Stomach smooth muscle (tissue), 2 donors: ENCODE measurements at regions not wholly inside any gene's neighbourhood (a gene's known extent, or its start where the extent isn't known, plus 50 kb on each side); places are given as distances from the start of the nearest gene placed in this dataset.

Source experiments
- H3K27ac ChIP-seq: one replicate; pipeline ENCODE4 v1.7.0; 2013; ENCODE audit warnings: mild to moderate bottlenecking, low read length, inconsistent platforms
- H3K27me3 ChIP-seq, 2 donors: one replicate each; pipeline ENCODE4 v1.7.0; 2013; ENCODE audit warnings: low read length in 2 of 2; ENCODE audit not compliant: insufficient read depth in 2 of 2, control insufficient read depth in 1 of 2
- H3K36me3 ChIP-seq, 2 donors: one replicate each; pipeline ENCODE4 v1.7.0; 2013; ENCODE audit warnings: low read length in 2 of 2; ENCODE audit not compliant: control insufficient read depth in 2 of 2, insufficient read depth in 2 of 2
- H3K4me1 ChIP-seq: one replicate; pipeline ENCODE4 v1.7.0; 2013; ENCODE audit warnings: low read length; ENCODE audit not compliant: control insufficient read depth, insufficient read depth
- H3K4me3 ChIP-seq, 2 donors: one replicate each; pipeline ENCODE4 v1.7.0; 2013; ENCODE audit warnings: low read length in 2 of 2
- H3K9ac ChIP-seq, 2 donors: one replicate each; pipeline ENCODE4 v1.7.0; 2013; ENCODE audit warnings: low read length in 2 of 2, mild to moderate bottlenecking in 1 of 2
- H3K9me3 ChIP-seq, 2 donors: one replicate each; pipeline ENCODE4 v1.7.0; 2013; ENCODE audit warnings: low read length in 2 of 2; ENCODE audit not compliant: control insufficient read depth in 2 of 2
- donor health status: healthy.
- donor health status: Pancreatic carcinoma.

DNA sequence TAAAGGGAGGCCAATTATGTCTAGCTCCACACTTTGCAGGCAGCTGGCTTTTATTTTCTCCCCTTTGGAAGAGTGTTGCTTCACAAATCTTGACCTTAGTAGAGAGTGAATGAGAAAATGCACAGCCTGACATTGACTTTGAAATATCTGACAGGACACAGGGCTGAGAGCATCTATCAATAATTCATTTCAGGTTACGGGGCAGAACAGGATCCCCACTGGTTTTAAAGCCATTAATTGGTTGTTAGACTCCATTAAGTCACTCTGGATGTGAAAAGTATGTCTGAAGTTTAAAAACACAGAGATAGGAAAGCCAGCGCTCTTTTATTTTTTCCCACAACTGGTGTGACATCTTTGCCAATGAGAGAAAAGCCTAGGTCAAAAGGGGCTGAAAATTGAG, 251.9 kb upstream of the TMC3 start:
- Histone ChIP-seq H3K9me3 (no peaks in the 10 kb centered on the region), H3K27me3 (no peaks in the 10 kb centered on the region), H3K36me3 (no peaks in the 10 kb centered on the region), H3K9ac (no peak overlapping the region), H3K4me3 (no peak overlapping the region), H3K27ac (no peak overlapping the region), H3K4me1 (no peaks in the 10 kb centered on the region)

DNA sequence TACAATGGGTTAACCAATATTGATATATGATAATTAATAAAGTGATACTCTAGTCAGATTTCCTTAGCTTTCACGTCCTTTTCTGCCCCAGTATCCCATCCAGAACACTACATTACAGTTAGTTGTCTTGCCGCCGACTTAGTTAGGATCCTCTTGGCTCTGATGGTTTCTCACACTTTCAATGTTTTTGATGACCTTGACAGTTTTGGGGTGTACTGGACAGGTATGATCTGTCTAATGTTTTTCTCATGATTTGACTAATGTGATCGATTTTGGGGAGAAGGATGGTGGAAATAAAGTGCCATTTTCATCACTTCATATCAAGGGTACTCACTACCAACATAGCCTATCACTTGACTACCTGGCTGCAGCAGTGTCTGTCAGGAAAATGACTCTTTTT, 245.0 kb upstream of the TMC3 start:
- Histone ChIP-seq H3K27me3 (no peaks in the 10 kb centered on the region), H3K27ac (no peak overlapping the region), H3K36me3 (no peaks in the 10 kb centered on the region), H3K9ac (no peak overlapping the region), H3K9me3 (no peaks in the 10 kb centered on the region), H3K4me3 (no peak overlapping the region), H3K4me1 (no peaks in the 10 kb centered on the region)

DNA sequence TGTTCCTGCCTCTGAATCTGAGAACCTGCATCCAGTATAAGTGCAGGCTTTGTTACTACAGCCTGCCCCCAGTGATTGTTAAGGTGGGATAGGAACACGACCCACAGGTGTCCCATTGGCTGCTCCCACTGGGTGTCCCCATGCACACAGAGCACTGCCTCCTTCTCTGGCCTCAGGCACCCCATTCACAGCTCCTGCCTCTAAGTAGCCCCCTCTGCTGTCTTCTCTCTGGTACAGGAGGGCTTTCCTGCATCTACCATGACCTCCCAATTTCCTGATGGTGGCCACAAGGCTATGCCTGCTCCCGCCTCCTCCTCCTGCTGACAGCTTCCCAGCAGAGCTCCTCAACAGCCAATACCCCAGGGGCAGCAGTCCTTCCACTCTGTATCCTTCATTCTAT, 238.6 kb upstream of the TMC3 start:
- Histone ChIP-seq H3K9me3 (no peaks in the 10 kb centered on the region), H3K27me3 (no peaks in the 10 kb centered on the region), H3K4me1 (no peaks in the 10 kb centered on the region), H3K4me3 (no peak overlapping the region), H3K36me3 (no peaks in the 10 kb centered on the region), H3K27ac (no peak overlapping the region), H3K9ac (no peak overlapping the region)

DNA sequence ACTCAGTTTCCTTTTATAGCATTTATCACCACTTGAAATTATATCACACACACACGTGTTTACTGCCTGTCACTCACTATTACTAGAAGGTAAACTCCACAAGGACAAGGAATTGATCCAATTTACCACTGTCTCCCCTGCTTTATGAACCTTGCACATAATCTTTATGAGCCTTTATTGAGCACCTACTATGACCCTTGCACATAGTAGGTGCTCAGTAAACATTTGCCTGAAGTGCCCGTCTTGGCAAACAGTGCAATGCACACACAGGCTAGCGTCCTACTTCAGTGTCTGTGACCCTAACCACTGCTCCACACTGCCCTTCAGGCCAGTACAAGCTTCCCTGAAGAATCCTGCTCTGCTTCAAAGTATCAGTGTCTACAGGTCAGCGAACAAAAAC, 237.7 kb upstream of the TMC3 start:
- Histone ChIP-seq H3K4me1 (no peaks in the 10 kb centered on the region), H3K9me3 (no peaks in the 10 kb centered on the region), H3K4me3 (no peak overlapping the region), H3K27me3 (no peaks in the 10 kb centered on the region), H3K36me3 (no peaks in the 10 kb centered on the region), H3K9ac (no peak overlapping the region), H3K27ac (no peak overlapping the region)

DNA sequence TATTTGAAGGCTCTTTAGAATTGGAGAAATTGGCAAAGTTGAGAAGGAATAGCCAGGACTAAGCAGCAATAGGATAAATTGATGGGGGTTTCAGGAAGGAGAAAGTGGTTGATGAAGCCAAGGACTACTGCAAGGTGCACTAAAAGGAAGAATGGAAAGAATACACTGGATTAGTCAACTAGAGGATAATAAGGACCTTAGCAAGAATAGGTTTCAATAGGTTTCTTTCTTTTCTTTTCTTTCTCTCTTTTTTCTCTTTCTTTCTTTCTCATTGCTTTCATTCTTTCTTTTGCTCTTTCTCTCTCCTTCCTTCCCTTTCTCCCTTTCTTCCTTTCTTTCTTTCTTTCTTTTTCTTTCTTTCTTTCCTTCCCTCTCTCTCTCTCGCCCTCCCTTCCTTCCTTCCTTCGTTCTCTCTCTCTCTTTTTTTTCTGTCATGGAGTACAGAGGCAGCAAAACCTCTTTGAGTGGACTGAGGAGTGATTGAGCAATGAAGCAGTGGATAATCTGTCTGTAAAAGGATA, 234.4 kb upstream of the TMC3 start:
- Histone ChIP-seq H3K36me3 (no peaks in the 10 kb centered on the region), H3K4me1 (no peaks in the 10 kb centered on the region), H3K9me3 (no peaks in the 10 kb centered on the region)

DNA sequence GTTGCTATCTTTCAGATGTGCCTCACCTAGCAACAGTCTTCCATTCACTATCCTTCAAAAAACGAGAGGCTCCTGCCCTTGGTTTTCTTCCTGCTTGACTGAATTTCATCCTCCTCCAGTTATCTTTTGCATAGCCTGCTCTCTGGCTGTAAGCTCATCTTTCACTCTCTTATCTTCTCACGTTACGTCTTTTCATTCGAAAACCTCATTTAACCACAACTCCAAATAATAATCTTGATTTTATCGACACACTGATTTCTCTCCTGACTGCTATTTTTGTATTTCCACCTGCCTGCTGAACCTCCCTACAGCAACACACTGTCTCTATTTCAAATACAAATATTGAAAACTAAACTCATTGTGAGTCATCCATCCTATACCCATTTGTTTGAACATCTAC, 230.7 kb upstream of the TMC3 start:
- H3K4me1 ChIP-seq = no peaks in the 10 kb centered on the region
- no peak overlapping the region for H3K4me3 ChIP-seq
- no peak overlapping the region for H3K27ac ChIP-seq
- no peak overlapping the region for H3K9ac ChIP-seq
- H3K9me3 ChIP-seq = no peaks in the 10 kb centered on the region
- no peaks in the 10 kb centered on the region for H3K36me3 ChIP-seq
- no peaks in the 10 kb centered on the region for H3K27me3 ChIP-seq

More for the DNA sequence above, 234.4 kb upstream of the TMC3 start:
- no peak overlapping the region for H3K4me3 ChIP-seq
- H3K9ac ChIP-seq = no peak overlapping the region
- H3K27ac ChIP-seq = no peak overlapping the region
- no peaks in the 10 kb centered on the region for H3K27me3 ChIP-seq

DNA sequence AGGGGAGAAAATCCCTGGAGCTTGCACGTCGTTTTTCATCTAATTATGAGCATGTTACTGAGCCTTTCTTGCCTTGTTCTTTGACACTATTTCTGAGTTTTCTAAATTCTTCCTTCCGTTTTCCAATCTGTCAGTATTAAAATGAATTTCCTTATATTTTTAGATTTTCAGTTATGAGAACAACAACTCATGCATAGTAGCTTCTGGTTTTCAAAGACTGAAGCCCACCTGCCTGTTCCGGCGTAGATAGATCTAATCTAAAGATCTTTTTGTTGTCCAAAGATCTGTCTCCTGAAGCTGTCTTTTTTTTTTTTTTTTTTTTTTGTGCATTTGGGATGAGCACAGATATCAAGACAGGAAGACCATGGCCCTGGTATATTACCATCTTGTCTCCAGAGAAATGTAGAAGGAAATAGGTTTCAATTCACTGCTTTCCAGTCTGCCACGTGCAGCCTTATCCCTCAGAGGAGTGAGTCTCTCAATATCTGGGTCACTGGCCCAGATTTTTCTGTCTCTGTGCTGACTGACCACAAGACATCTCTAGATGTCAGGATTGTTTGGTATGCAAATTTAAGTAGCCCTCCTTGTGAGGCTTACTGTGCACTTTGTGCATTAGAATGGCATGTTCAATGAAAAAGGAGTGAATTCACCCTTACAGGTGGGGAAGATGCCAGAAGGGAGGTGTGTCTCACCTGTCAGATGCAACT, 222.3 kb upstream of the TMC3 start:
- Histone ChIP-seq H3K9me3 (peaks cover 0 to 2% of the 10 kb centered on the region in 2 donors), H3K4me1 (no peaks in the 10 kb centered on the region), H3K27me3 (no peaks in the 10 kb centered on the region), H3K36me3 (no peaks in the 10 kb centered on the region), H3K4me3 (no peak overlapping the region), H3K9ac (no peak overlapping the region), H3K27ac (no peak overlapping the region)

DNA sequence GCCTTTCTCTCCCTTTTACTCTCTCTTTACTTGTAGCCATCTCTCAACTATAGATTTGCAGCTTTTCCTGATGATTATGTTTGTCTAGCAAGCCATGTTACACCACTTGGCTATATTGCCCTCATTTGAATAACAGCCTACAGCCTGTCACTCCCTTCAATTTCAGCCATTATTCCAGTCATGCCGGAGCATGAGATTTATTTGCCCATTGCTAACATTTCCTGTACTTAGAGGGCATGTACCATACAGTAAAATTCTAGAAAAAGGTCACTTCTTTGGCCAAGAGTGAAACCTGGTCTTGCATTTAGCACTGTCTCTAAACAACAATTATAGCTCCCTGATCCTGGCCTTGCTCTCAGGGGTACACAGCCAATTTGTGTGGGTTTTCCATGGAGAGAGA, 221.7 kb upstream of the TMC3 start:
- no peak overlapping the region for H3K4me3 ChIP-seq
- no peak overlapping the region for H3K27ac ChIP-seq
- no peak overlapping the region for H3K9ac ChIP-seq
- H3K9me3 ChIP-seq = peaks cover 0 to 2% of the 10 kb centered on the region in 2 donors
- H3K36me3 ChIP-seq = no peaks in the 10 kb centered on the region
- H3K27me3 ChIP-seq = no peaks in the 10 kb centered on the region
- H3K4me1 ChIP-seq = no peaks in the 10 kb centered on the region

DNA sequence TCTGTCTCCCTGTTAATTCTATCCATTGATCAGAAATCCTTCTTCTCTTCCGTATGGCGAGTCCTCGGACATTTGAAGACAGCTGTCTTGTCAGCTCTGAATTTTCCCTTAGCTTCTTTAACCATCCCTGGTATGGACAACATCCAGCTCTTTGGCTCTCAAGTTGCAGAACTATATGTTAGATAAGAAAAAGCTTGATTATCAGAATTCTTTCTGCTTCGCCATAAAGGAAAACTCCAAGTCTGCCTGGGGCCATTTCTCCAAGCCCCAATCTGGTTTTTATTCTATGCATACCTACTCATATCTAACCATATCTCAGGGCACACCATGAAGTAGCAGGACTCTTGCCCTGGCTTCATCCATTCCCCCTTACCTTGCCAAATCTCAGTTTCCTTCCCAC, 215.7 kb upstream of the TMC3 start:
- no peak overlapping the region for H3K9ac ChIP-seq

DNA sequence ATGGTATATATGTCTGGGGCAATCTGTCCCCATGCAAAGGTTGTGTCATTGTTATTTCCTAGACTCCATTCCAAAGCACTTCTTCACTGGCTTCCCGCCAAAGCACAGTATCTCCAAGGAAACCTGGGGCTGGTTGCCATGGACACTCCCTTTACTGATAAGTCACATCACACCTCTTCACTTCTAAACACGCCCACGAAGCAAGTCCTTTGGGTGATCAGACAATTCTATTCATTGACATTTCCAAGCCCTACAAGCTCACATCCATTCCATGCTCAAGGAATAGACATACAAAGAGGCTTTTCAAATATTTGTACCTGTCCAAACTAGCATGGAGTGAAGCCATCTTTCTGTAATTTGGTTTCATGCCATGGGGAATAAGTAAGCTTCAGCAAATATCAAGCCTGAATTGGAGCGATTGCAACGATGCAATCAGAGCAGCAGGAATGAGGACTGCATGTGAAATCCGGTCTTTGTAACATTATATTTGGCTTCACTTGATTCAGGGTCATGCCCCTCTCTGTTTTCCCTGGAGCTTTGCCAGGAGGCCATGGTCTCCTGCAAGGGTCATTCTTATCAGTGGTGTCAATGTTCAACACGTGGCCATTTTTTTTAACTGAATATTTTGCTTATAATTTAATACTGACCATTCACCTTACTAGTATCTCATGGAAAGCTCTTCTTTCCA, 201.6 kb upstream of the TMC3 start:
- Histone ChIP-seq H3K4me1 (no peaks in the 10 kb centered on the region), H3K9me3 (peaks cover 0 to 2% of the 10 kb centered on the region in 2 donors), H3K27me3 (peaks cover 0 to 2% of the 10 kb centered on the region in 2 donors), H3K9ac (no peak overlapping the region), H3K27ac (no peak overlapping the region), H3K4me3 (no peak overlapping the region), H3K36me3 (no peaks in the 10 kb centered on the region)

More for the DNA sequence above, 215.7 kb upstream of the TMC3 start:
- Histone ChIP-seq H3K4me3 (no peak overlapping the region), H3K27ac (no peak overlapping the region), H3K4me1 (no peaks in the 10 kb centered on the region), H3K36me3 (no peaks in the 10 kb centered on the region), H3K27me3 (no peaks in the 10 kb centered on the region), H3K9me3 (no peaks in the 10 kb centered on the region)
